Esophagus squamous epithelium (tissue), 4 donors: ENCODE measurements at regions not wholly inside any gene's neighbourhood (a gene's known extent, or its start where the extent isn't known, plus 50 kb on each side); places are given as distances from the start of the nearest gene placed in this dataset.

Source experiments
- POLR2A ChIP-seq, 4 donors: fragments of 450-650 bp; IDR thresholded peaks; one replicate each; pipeline ENCODE4 v1.6.1; 2017; ENCODE audit warnings: antibody characterized with exemption in 4 of 4, mild to moderate bottlenecking in 4 of 4, moderate library complexity in 3 of 4
- TF ChIP-seq, protein P1 (sequence below), 6 experiments: fragments of 450-650 bp in 4 of 6; fragments of 200-600 bp in 2 of 6; sonication (generic) in 2 of 6; IDR thresholded peaks; one replicate each; pipeline ENCODE4 v1.5.1; 2016 to 2019; ENCODE audit warnings: antibody characterized with exemption in 6 of 6, mild to moderate bottlenecking in 4 of 6, moderate library complexity in 4 of 6

DNA sequence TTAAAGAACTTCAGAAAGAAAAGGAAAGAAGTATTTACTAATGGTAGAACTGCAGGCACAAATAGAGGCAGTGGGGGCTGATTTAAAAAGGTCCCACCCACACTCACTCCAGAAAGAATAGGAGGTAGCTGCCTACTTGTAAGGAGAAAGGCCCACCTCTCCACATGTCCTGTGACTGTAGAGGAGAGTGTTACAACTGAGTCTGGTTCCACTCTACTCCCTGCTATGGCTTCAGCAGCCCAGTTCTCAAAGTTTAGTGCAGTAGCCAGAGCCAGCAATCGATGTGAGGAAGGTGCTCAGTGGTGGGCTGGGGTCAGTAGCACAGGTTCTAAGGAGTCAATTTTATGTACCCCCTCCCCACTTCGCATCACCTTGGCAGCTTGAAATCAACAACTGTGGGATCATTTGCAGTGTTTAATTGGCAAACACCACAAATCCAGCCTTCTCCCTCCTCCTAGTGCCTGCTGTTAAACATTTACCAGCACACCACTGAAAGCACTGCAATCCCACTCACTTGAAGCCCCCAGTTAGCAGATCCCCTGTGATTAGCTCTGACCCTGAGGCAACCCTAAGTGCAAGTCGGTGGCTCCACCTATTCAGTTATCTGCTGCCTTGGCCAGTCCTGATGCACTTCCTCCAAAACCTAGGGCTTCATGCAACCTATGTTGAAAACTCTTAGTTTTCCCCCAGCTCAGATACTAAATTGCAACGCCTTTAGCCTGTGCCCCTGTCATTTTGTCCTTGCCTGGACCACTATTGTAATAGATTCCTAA lies 146.6 kb downstream of the BBOX1 start:
- TF ChIP-seq, protein P1, sequence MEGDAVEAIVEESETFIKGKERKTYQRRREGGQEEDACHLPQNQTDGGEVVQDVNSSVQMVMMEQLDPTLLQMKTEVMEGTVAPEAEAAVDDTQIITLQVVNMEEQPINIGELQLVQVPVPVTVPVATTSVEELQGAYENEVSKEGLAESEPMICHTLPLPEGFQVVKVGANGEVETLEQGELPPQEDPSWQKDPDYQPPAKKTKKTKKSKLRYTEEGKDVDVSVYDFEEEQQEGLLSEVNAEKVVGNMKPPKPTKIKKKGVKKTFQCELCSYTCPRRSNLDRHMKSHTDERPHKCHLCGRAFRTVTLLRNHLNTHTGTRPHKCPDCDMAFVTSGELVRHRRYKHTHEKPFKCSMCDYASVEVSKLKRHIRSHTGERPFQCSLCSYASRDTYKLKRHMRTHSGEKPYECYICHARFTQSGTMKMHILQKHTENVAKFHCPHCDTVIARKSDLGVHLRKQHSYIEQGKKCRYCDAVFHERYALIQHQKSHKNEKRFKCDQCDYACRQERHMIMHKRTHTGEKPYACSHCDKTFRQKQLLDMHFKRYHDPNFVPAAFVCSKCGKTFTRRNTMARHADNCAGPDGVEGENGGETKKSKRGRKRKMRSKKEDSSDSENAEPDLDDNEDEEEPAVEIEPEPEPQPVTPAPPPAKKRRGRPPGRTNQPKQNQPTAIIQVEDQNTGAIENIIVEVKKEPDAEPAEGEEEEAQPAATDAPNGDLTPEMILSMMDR (IDR thresholded peaks at IDR 0.05): no peak
- no peak for TF ChIP-seq POLR2A (IDR thresholded peaks at IDR 0.05)
